Upper lobe of left lung (tissue), 6 donors: ENCODE measurements at regions not wholly inside any gene's neighbourhood (a gene's known extent, or its start where the extent isn't known, plus 50 kb on each side); places are given as distances from the start of the nearest gene placed in this dataset.

ENCODE experiments used
- ATAC-seq, 2 donors: fragments of 200-7000 bp; cut with Tn5 transposase; one replicate each; pipeline ENCODE4 v1.9.1; 2022; ENCODE audit warnings: mild to moderate bottlenecking in 2 of 2, moderate library complexity in 2 of 2; ENCODE audit not compliant: low FRiP score in 2 of 2
- DNase-seq, 2 donors: peaks; one replicate each; pipeline ENCODE4 v3.0.0-alpha.2; 2019 to 2020
- H3K27ac ChIP-seq, 4 donors: fragments of 200-600 bp; sonication (generic); one replicate each; pipeline ENCODE4 v1.5.1; 2016 to 2019
- H3K27me3 ChIP-seq, 4 donors: fragments of 200-600 bp; sonication (generic); one replicate each; pipeline ENCODE4 v1.5.1; 2017 to 2019
- H3K36me3 ChIP-seq, 4 donors: fragments of 200-600 bp; sonication (generic); one replicate each; pipeline ENCODE4 v1.5.1; 2016 to 2019
- H3K4me1 ChIP-seq, 4 donors: fragments of 200-600 bp; sonication (generic); one replicate each; pipeline ENCODE4 v1.5.1; 2018 to 2019
- H3K4me3 ChIP-seq, 4 donors: fragments of 200-600 bp; sonication (generic); one replicate each; pipeline ENCODE4 v1.5.1; 2017 to 2019; ENCODE audit warnings: mild to moderate bottlenecking in 2 of 4, moderate library complexity in 1 of 4
- H3K9me3 ChIP-seq, 4 donors: fragments of 200-600 bp; sonication (generic); one replicate each; pipeline ENCODE4 v1.5.1; 2018 to 2019
- EP300 ChIP-seq, 4 donors: sonication (generic); formaldehyde crosslinking; IDR thresholded peaks; one replicate each; pipeline ENCODE4 v1.5.1; 2017; ENCODE audit warnings: antibody characterized with exemption in 4 of 4, control low read depth in 2 of 4
- POLR2A ChIP-seq, 4 donors: fragments of 450-650 bp; IDR thresholded peaks; one replicate each; pipeline ENCODE4 v1.5.1; 2016 to 2017; ENCODE audit warnings: antibody characterized with exemption in 4 of 4, mild to moderate bottlenecking in 2 of 4
- POLR2AphosphoS5 ChIP-seq, 2 donors: sonication (generic); formaldehyde crosslinking; IDR thresholded peaks; one replicate each; pipeline ENCODE4 v1.5.1; 2017; ENCODE audit warnings: antibody characterized with exemption in 2 of 2
- WGBS, 2 donors: methylation state at CpG; one replicate each; pipeline ENCODE4 v1.1.5; 2017 to 2018; 5-methylcytosine and 5-hydroxymethylcytosine counted together
- TF ChIP-seq, protein P1 (sequence below), 6 experiments: fragments of 450-650 bp in 4 of 6; fragments of 200-600 bp in 2 of 6; sonication (generic) in 2 of 6; IDR thresholded peaks; one replicate each; pipeline ENCODE4 v1.5.1; 2016 to 2019; ENCODE audit warnings: antibody characterized with exemption in 6 of 6
- donor health status: DM: no; HTN: no; CAD: no; lungs with moderate emphysema.
- donor health status: DM: no; HTN: yes; CAD: no; lungs with severe emphysema.

DNA sequence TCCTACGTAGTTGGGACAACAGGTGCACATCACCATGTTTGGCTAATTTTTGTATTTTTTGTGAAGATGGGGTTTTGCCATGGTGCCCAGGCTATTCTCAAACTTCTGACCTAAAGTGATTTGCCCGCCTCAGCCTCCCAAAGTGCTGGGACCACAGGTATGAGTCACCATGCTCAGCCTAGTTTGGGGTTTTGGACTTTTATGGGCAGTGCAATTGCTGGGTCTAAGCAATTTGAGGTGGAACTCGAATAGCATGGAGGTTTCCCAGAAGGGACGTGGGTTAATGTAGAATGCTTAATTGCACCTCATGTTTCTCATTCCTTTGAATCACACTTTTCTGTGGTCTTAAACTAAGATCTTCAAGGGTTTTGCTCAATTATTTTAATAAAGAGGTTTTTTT, 102.3 kb upstream of the EPHA4 start:
- H3K9me3 ChIP-seq = no peaks in the 10 kb centered on the region
- no peaks in the 10 kb centered on the region for H3K4me1 ChIP-seq
- TF ChIP-seq POLR2A (IDR thresholded peaks at IDR 0.05) (no peak), POLR2AphosphoS5 (IDR thresholded peaks at IDR 0.05) (no peak), EP300 (IDR thresholded peaks at IDR 0.05) (no peak)
- TF ChIP-seq, protein P1, sequence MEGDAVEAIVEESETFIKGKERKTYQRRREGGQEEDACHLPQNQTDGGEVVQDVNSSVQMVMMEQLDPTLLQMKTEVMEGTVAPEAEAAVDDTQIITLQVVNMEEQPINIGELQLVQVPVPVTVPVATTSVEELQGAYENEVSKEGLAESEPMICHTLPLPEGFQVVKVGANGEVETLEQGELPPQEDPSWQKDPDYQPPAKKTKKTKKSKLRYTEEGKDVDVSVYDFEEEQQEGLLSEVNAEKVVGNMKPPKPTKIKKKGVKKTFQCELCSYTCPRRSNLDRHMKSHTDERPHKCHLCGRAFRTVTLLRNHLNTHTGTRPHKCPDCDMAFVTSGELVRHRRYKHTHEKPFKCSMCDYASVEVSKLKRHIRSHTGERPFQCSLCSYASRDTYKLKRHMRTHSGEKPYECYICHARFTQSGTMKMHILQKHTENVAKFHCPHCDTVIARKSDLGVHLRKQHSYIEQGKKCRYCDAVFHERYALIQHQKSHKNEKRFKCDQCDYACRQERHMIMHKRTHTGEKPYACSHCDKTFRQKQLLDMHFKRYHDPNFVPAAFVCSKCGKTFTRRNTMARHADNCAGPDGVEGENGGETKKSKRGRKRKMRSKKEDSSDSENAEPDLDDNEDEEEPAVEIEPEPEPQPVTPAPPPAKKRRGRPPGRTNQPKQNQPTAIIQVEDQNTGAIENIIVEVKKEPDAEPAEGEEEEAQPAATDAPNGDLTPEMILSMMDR (IDR thresholded peaks at IDR 0.05) = no peak
- DNase-seq (no peak), ATAC-seq (no peak)
- H3K27ac ChIP-seq = no peak overlapping the region
- no peaks in the 10 kb centered on the region for H3K27me3 ChIP-seq
- 87 to 90% methylated on average over 4 of the region's 4 CpGs for WGBS, 2 donors
- no peak overlapping the region for H3K4me3 ChIP-seq
- H3K36me3 ChIP-seq = no peaks in the 10 kb centered on the region

DNA sequence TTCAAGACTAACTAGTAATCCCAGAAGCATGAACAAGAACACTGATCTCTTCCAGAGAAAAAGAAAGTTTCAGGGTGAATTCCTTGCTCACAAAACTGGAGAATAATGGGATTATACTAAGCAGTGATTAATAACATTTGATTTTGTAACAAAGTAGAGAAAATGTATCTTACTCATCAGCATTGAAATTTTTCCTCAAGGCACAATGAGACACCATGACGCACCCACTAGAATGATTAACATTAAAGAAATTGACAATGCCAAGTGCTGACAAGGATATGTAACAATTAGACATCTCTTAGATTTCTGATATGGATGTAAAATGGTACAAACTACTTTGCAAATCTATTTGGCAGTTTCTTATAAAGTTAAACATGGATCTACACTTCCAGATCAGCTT, 101.1 kb upstream of the EPHA4 start:
- 93 to 97% methylated on average over 1 of the region's 1 CpG for WGBS, 2 donors
- DNase-seq (no peak), ATAC-seq (no peak)
- no peaks in the 10 kb centered on the region for H3K36me3 ChIP-seq
- no peak overlapping the region for H3K27ac ChIP-seq
- no peaks in the 10 kb centered on the region for H3K27me3 ChIP-seq
- no peak for TF ChIP-seq EP300 (IDR thresholded peaks at IDR 0.05)
- no peak for TF ChIP-seq POLR2AphosphoS5 (IDR thresholded peaks at IDR 0.05)
- TF ChIP-seq, protein P1 (IDR thresholded peaks at IDR 0.05) = no peak
- no peak for TF ChIP-seq POLR2A (IDR thresholded peaks at IDR 0.05)
- no peak overlapping the region for H3K4me3 ChIP-seq
- H3K4me1 ChIP-seq = no peaks in the 10 kb centered on the region
- H3K9me3 ChIP-seq = no peaks in the 10 kb centered on the region

DNA sequence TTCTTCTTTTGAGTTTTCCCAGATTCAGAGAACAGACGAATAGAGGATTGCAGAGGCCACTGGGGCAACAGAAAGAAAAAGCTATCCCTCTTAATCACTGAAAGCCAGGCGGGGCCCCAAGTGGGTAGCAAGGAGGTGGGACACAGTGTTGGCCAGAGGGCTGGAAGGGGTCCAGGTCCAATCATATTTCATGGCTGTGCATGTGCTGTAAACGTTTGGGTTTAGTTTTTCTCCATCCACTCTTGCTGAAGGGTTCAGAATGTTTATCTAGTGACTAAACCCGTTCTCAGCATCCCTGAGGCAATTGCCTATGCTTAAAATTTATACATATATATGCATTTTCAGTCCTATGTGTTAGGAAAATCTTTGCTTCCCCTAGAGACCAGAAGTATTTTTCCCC, 99.4 kb upstream of the EPHA4 start:
- WGBS, 2 donors = 43 to 46% methylated on average over 4 of the region's 4 CpGs
- ATAC-seq = no peak

DNA sequence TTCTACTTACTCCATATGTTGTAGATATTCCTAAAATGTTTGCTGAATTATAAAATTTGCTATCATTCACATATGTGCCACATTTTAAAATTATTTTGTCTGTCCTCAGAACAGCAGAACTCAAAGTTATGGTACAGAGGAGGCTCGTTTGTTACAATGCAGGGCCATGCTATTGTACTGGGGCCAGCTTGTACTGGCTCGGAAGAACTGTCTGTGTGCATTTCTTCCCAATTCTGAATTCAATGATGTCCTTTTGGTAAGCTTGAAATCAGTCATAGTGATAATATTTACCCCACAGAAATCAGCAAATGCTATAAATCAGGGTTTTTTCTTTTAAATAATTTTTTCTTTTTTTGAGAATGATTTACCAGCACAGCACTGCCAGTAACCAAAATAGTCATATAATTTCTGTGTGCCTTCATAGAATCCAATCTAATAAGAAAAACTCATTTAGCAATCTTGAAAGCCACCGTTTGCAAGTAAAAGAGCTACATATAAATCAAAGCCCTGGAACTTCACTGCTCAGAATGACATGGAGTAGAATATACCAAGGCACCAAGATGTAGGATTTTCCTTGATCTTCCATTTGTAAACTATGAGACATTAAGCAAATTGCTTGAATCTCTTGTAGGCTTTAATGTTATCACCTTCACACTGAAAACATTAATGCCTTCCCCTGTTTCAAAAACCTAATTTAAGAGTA, 90.7 kb upstream of the EPHA4 start:
- DNase-seq (no peak), ATAC-seq (no peak)
- Histone ChIP-seq H3K4me3 (no peak overlapping the region), H3K27ac (no peak overlapping the region), H3K36me3 (no peaks in the 10 kb centered on the region), H3K9me3 (no peaks in the 10 kb centered on the region), H3K27me3 (no peaks in the 10 kb centered on the region), H3K4me1 (no peaks in the 10 kb centered on the region)
- TF ChIP-seq POLR2AphosphoS5 (IDR thresholded peaks at IDR 0.05) = no peak
- TF ChIP-seq, protein P1 (IDR thresholded peaks at IDR 0.05) = no peak
- TF ChIP-seq EP300 (IDR thresholded peaks at IDR 0.05) = no peak
- TF ChIP-seq POLR2A (IDR thresholded peaks at IDR 0.05) = no peak
- WGBS, 2 donors = 73 to 80% methylated on average over 3 of the region's 3 CpGs

More for the DNA sequence above, 99.4 kb upstream of the EPHA4 start:
- no peaks in the 10 kb centered on the region for H3K27me3 ChIP-seq
- no peak for TF ChIP-seq POLR2AphosphoS5 (IDR thresholded peaks at IDR 0.05)
- TF ChIP-seq POLR2A (IDR thresholded peaks at IDR 0.05) = no peak
- TF ChIP-seq EP300 (IDR thresholded peaks at IDR 0.05) = no peak
- TF ChIP-seq, protein P1 (IDR thresholded peaks at IDR 0.05) = no peak
- no peak overlapping the region for H3K4me3 ChIP-seq
- H3K9me3 ChIP-seq = no peaks in the 10 kb centered on the region
- H3K4me1 ChIP-seq = no peaks in the 10 kb centered on the region
- H3K36me3 ChIP-seq = no peaks in the 10 kb centered on the region
- DNase-seq = no peak
- no peak overlapping the region for H3K27ac ChIP-seq

DNA sequence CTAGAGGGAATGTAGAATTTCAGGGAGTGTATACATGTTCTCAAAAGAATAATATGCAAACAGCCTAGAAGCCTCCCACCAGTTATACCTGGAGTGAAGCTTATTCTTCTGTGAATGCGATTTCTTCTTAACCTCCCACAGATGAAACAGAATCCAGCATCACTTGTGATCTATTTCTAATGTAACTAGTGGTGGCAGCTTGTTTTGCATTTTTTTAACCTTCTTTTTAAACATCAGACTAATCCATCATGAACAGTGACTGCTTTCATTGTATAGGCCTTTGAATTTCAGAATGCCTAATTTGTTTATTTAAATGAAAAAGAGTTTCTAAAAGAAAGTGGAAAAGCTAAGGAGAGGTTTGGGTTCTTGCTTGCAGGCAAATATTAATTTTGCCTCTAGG, 85.7 kb upstream of the EPHA4 start:
- DNase-seq (no peak), ATAC-seq (no peak)
- TF ChIP-seq EP300 (IDR thresholded peaks at IDR 0.05) = no peak
- TF ChIP-seq POLR2AphosphoS5 (IDR thresholded peaks at IDR 0.05) = no peak
- no peak for TF ChIP-seq POLR2A (IDR thresholded peaks at IDR 0.05)
- TF ChIP-seq, protein P1 (IDR thresholded peaks at IDR 0.05) = no peak
- no peaks in the 10 kb centered on the region for H3K27me3 ChIP-seq
- H3K36me3 ChIP-seq = no peaks in the 10 kb centered on the region
- H3K27ac ChIP-seq = no peak overlapping the region
- H3K9me3 ChIP-seq = no peaks in the 10 kb centered on the region
- no peaks in the 10 kb centered on the region for H3K4me1 ChIP-seq
- no peak overlapping the region for H3K4me3 ChIP-seq
- WGBS, 2 donors = 79 to 86% methylated on average over 1 of the region's 1 CpG
